T-cell (primary cell): ENCODE measurements at regions not wholly inside any gene's neighbourhood (a gene's known extent, or its start where the extent isn't known, plus 50 kb on each side); places are given as distances from the start of the nearest gene placed in this dataset.

Experiments used
- ATAC-seq, 4 experiments: fragments of 200-7000 bp in 3 of 4; fragments of 150-1000 bp in 1 of 4; cut with Tn5 transposase; replicated peaks in 1 of 4; 1 replicate in 3 of 4; 2 replicates in 1 of 4; pipeline ENCODE4 v1.10.0; 2021; ENCODE audit warnings: moderate library complexity in 3 of 4, mild to moderate bottlenecking in 2 of 4, moderate number of reproducible peaks in 1 of 4
- CTCF ChIA-PET, 2 donors: fragments of 300-600 bp; sonication (Branson Sonifier 250); formaldehyde crosslinking; loops; one replicate each; lab custom pipeline; 2022; ENCODE audit warnings: antibody characterized with exemption in 2 of 2; lab: Charles Lee
- POLR2A ChIA-PET, 2 donors: fragments of 300-600 bp; sonication (Branson Sonifier 250); formaldehyde crosslinking; loops; one replicate each; lab custom pipeline; 2022; ENCODE audit warnings: antibody characterized with exemption in 2 of 2; lab: Charles Lee
- DNase-seq, 35 experiments: peaks; one replicate each; pipeline versions ENCODE4 v3.0.0 to v3.0.0-alpha.2; 2013 to 2023
- H3K27ac ChIP-seq: one replicate; pipeline ENCODE4 v1.5.1; 2013; ENCODE audit warnings: low read length
- H3K27me3 ChIP-seq, 2 experiments: replicated peaks in 1 of 2; 1 replicate in 1 of 2; 2 replicates in 1 of 2; pipeline versions ENCODE4 v1.6.1 to v1.7.0; 2013; ENCODE audit warnings: low read length in 1 of 2, mixed read lengths in 1 of 2; ENCODE audit not compliant: control insufficient read depth in 2 of 2, insufficient read depth in 2 of 2; ENCODE audit errors: extremely low read depth in 1 of 2
- H3K36me3 ChIP-seq, 2 donors: 1 replicate in 1 of 2; 2 replicates in 1 of 2; pipeline versions ENCODE4 v1.6.1 to v1.7.0; 2013; ENCODE audit warnings: low read length in 1 of 2; ENCODE audit not compliant: control insufficient read depth in 2 of 2, insufficient read depth in 1 of 2; ENCODE audit errors: extremely low read depth in 1 of 2
- H3K4me1 ChIP-seq, 2 experiments: 1 replicate in 1 of 2; 2 replicates in 1 of 2; pipeline versions ENCODE4 v1.6.1 to v1.7.0; 2013; ENCODE audit warnings: low read length in 2 of 2, mixed read lengths in 1 of 2; ENCODE audit not compliant: insufficient read depth in 2 of 2, control insufficient read depth in 1 of 2; ENCODE audit errors: extremely low read depth in 1 of 2
- H3K4me3 ChIP-seq, 2 donors: 1 replicate in 1 of 2; 2 replicates in 1 of 2; pipeline versions ENCODE4 v1.5.1 to v1.7.0; 2013; ENCODE audit warnings: mild to moderate bottlenecking in 2 of 2, low read length in 1 of 2, moderate library complexity in 1 of 2; ENCODE audit not compliant: control insufficient read depth in 1 of 2; ENCODE audit errors: extremely low read depth in 1 of 2
- H3K9me3 ChIP-seq: 2 replicates; pipeline ENCODE4 v1.7.0; 2013
- H3K27ac Mint-ChIP-seq, 2 donors: one replicate each; pipeline ENCODE4 v1.8.0; 2020 to 2021; ENCODE audit warnings: mild to moderate bottlenecking in 2 of 2, mixed read lengths in 2 of 2
- H3K27me3 Mint-ChIP-seq, 2 donors: one replicate each; pipeline ENCODE4 v1.8.0; 2021 to 2022; ENCODE audit warnings: mixed read lengths in 2 of 2
- H3K36me3 Mint-ChIP-seq: one replicate; pipeline ENCODE4 v1.8.0; 2021; ENCODE audit warnings: mixed read lengths
- H3K4me1 Mint-ChIP-seq, 3 donors: one replicate each; pipeline ENCODE4 v1.8.0; 2020 to 2022; ENCODE audit warnings: mixed read lengths in 3 of 3, mild to moderate bottlenecking in 1 of 3
- H3K4me3 Mint-ChIP-seq, 3 donors: one replicate each; pipeline ENCODE4 v1.8.0; 2020 to 2022; ENCODE audit warnings: mild to moderate bottlenecking in 3 of 3, mixed read lengths in 3 of 3, moderate library complexity in 3 of 3
- H3K9me3 Mint-ChIP-seq, 3 donors: one replicate each; pipeline ENCODE4 v1.8.0; 2020 to 2022; ENCODE audit warnings: mixed read lengths in 3 of 3
- WGBS: methylation state at CpG from one replicate; pipeline ENCODE4 v1.1.5; 2013; ENCODE audit warnings: missing lambda C conversion rate; ENCODE audit not compliant: insufficient coverage; 5-methylcytosine and 5-hydroxymethylcytosine counted together

GRCh38 chr7:13159467-13160184 is 472.2 kb downstream of the ARL4A start:
- no peaks in the 10 kb centered on the region for H3K9me3 Mint-ChIP-seq
- ChIA-PET POLR2A (no interaction called here), CTCF (no interaction called here)
- no peak overlapping the region for H3K4me3 ChIP-seq
- H3K27me3 Mint-ChIP-seq, result peaks cover 6 to 8% of the 10 kb centered on the region in 2 donors
- H3K27me3 ChIP-seq, result no peaks in the 10 kb centered on the region
- no peaks in the 10 kb centered on the region for H3K36me3 ChIP-seq
- no peaks in the 10 kb centered on the region for H3K4me1 ChIP-seq
- whole genome bisulfite sequencing, result no CpG with 5 or more reads among the region's 2 CpGs
- H3K36me3 Mint-ChIP-seq, result no peaks in the 10 kb centered on the region
- H3K27ac ChIP-seq, result no peak overlapping the region
- ATAC-seq (no peak), DNase-seq (no peak)
- H3K27ac Mint-ChIP-seq, result no peak overlapping the region
- no peaks in the 10 kb centered on the region for H3K4me1 Mint-ChIP-seq
- H3K9me3 ChIP-seq, result no peaks in the 10 kb centered on the region
- H3K4me3 Mint-ChIP-seq, result no peak overlapping the region

GRCh38 chr7:13161125-13161524 is 473.7 kb downstream of the ARL4A start:
- ATAC-seq (no peak), DNase-seq (no peak)
- Mint-ChIP-seq H3K9me3 (no peaks in the 10 kb centered on the region), H3K27ac (no peak overlapping the region), H3K36me3 (no peaks in the 10 kb centered on the region), H3K4me1 (no peaks in the 10 kb centered on the region), H3K4me3 (no peak overlapping the region), H3K27me3 (peaks cover 16% of the 10 kb centered on the region in 2 donors)
- H3K4me3 ChIP-seq, result no peak overlapping the region
- H3K9me3 ChIP-seq, result no peaks in the 10 kb centered on the region
- H3K27me3 ChIP-seq, result no peaks in the 10 kb centered on the region
- no peak overlapping the region for H3K27ac ChIP-seq
- POLR2A ChIA-PET, result no interaction called here
- no peaks in the 10 kb centered on the region for H3K4me1 ChIP-seq
- CTCF ChIA-PET, result no interaction called here
- no peaks in the 10 kb centered on the region for H3K36me3 ChIP-seq

- Histone ChIP-seq H3K27me3 (no peaks in the 10 kb centered on the region), H3K4me1 (no peaks in the 10 kb centered on the region), H3K4me3 (no peak overlapping the region), H3K9me3 (no peaks in the 10 kb centered on the region), H3K36me3 (no peaks in the 10 kb centered on the region), H3K27ac (no peak overlapping the region)
- ChIA-PET CTCF (interaction anchor here in 1 of 2 donors (0.6 kb wide), 1 partner anchor 272 kb away, joined by 3 read pairs; no protein-coding TSS in a partner anchor), POLR2A (interaction anchor here in 1 of 2 donors (0.7 kb wide), 1 partner anchor 183 kb away, joined by 6 read pairs; no protein-coding TSS in a partner anchor)
- Mint-ChIP-seq H3K36me3 (no peaks in the 10 kb centered on the region), H3K9me3 (no peaks in the 10 kb centered on the region), H3K27me3 (peaks cover 16 to 19% of the 10 kb centered on the region in 2 donors), H3K4me1 (no peaks in the 10 kb centered on the region), H3K27ac (no peak overlapping the region), H3K4me3 (no peak overlapping the region)
- ATAC-seq (no peak), DNase-seq (no peak)
- WGBS, result 0% methylated on average over 1 of the region's 4 CpGs
Observed at GRCh38 chr7:13165854-13166253, 478.4 kb downstream of the ARL4A start.

GRCh38 chr7:13166801-13167200 is 479.4 kb downstream of the ARL4A start:
- Mint-ChIP-seq H3K4me1 (no peaks in the 10 kb centered on the region), H3K27me3 (peaks cover 16 to 19% of the 10 kb centered on the region in 2 donors), H3K27ac (no peak overlapping the region), H3K36me3 (no peaks in the 10 kb centered on the region), H3K4me3 (no peak overlapping the region), H3K9me3 (no peaks in the 10 kb centered on the region)
- ChIA-PET POLR2A (interaction anchor here in 1 of 2 donors (0.7 kb wide), 1 partner anchor 184 kb away, joined by 6 read pairs; no protein-coding TSS in a partner anchor), CTCF (no interaction called here)
- no peaks in the 10 kb centered on the region for H3K36me3 ChIP-seq
- H3K27me3 ChIP-seq, result no peaks in the 10 kb centered on the region
- no CpG with 5 or more reads among the region's 1 CpG for WGBS
- no peak for DNase-seq
- no peak for ATAC-seq
- no peak overlapping the region for H3K27ac ChIP-seq
- H3K4me3 ChIP-seq, result no peak overlapping the region
- no peaks in the 10 kb centered on the region for H3K4me1 ChIP-seq
- no peaks in the 10 kb centered on the region for H3K9me3 ChIP-seq

- no peaks in the 10 kb centered on the region for H3K9me3 ChIP-seq
- Mint-ChIP-seq H3K9me3 (no peaks in the 10 kb centered on the region), H3K36me3 (no peaks in the 10 kb centered on the region), H3K27ac (no peak overlapping the region), H3K4me1 (no peaks in the 10 kb centered on the region), H3K27me3 (peaks cover 17 to 18% of the 10 kb centered on the region in 2 donors), H3K4me3 (no peak overlapping the region)
- CTCF ChIA-PET, result no interaction called here
- no CpG with 5 or more reads among the region's 3 CpGs for WGBS
- H3K36me3 ChIP-seq, result no peaks in the 10 kb centered on the region
- DNase-seq, result no peak
- H3K4me3 ChIP-seq, result no peak overlapping the region
- POLR2A ChIA-PET, result no interaction called here
- H3K4me1 ChIP-seq, result no peaks in the 10 kb centered on the region
- H3K27me3 ChIP-seq, result no peaks in the 10 kb centered on the region
- no peak for ATAC-seq
- H3K27ac ChIP-seq, result no peak overlapping the region
Observed at GRCh38 chr7:13169356-13169755, 481.9 kb downstream of the ARL4A start.

GRCh38 chr7:13174991-13175390 is 487.6 kb downstream of the ARL4A start:
- POLR2A ChIA-PET, result no interaction called here
- Mint-ChIP-seq H3K4me1 (no peaks in the 10 kb centered on the region), H3K27me3 (peaks cover 0 to 3% of the 10 kb centered on the region in 2 donors), H3K27ac (no peak overlapping the region), H3K9me3 (no peaks in the 10 kb centered on the region), H3K36me3 (no peaks in the 10 kb centered on the region), H3K4me3 (no peak overlapping the region)
- ATAC-seq (no peak), DNase-seq (no peak)
- no peak overlapping the region for H3K27ac ChIP-seq
- WGBS, result no CpG with 5 or more reads among the region's 1 CpG
- H3K9me3 ChIP-seq, result no peaks in the 10 kb centered on the region
- H3K4me1 ChIP-seq, result no peaks in the 10 kb centered on the region
- H3K36me3 ChIP-seq, result no peaks in the 10 kb centered on the region
- CTCF ChIA-PET, result no interaction called here
- H3K4me3 ChIP-seq, result no peak overlapping the region
- no peaks in the 10 kb centered on the region for H3K27me3 ChIP-seq
